Subcutaneous abdominal adipose tissue (tissue), 5 donors: ENCODE measurements at regions not wholly inside any gene's neighbourhood (a gene's known extent, or its start where the extent isn't known, plus 50 kb on each side); places are given as distances from the start of the nearest gene placed in this dataset.

Experiments used
- H3K27ac ChIP-seq: one replicate; pipeline ENCODE4 v1.7.0; 2013; ENCODE audit warnings: low read depth, mild to moderate bottlenecking, inconsistent platforms, low read length, moderate library complexity
- H3K27me3 ChIP-seq, 5 donors: one replicate each; pipeline ENCODE4 v1.7.0; 2013; ENCODE audit warnings: low read length in 5 of 5, inconsistent platforms in 1 of 5; ENCODE audit not compliant: control insufficient read depth in 5 of 5, insufficient read depth in 4 of 5
- H3K36me3 ChIP-seq, 5 donors: one replicate each; pipeline ENCODE4 v1.7.0; 2013; ENCODE audit warnings: low read length in 5 of 5; ENCODE audit not compliant: control insufficient read depth in 5 of 5, insufficient read depth in 5 of 5
- H3K4me1 ChIP-seq, 5 donors: one replicate each; pipeline ENCODE4 v1.7.0; 2013; ENCODE audit warnings: low read length in 5 of 5, mild to moderate bottlenecking in 3 of 5, moderate library complexity in 1 of 5; ENCODE audit not compliant: control insufficient read depth in 5 of 5, insufficient read depth in 5 of 5
- H3K4me3 ChIP-seq, 5 donors: one replicate each; pipeline ENCODE4 v1.7.0; 2013; ENCODE audit warnings: low read length in 5 of 5, low read depth in 1 of 5
- H3K9ac ChIP-seq, 5 donors: one replicate each; pipeline ENCODE4 v1.7.0; 2013; ENCODE audit warnings: low read length in 5 of 5, mild to moderate bottlenecking in 4 of 5, moderate library complexity in 3 of 5
- H3K9me3 ChIP-seq, 5 donors: one replicate each; pipeline ENCODE4 v1.7.0; 2013; ENCODE audit warnings: low read length in 5 of 5; ENCODE audit not compliant: control insufficient read depth in 5 of 5
- donor health status: healthy.
- donor health status: healthy.
- donor health status: healthy.
- donor health status: healthy.
- donor health status: healthy.

DNA sequence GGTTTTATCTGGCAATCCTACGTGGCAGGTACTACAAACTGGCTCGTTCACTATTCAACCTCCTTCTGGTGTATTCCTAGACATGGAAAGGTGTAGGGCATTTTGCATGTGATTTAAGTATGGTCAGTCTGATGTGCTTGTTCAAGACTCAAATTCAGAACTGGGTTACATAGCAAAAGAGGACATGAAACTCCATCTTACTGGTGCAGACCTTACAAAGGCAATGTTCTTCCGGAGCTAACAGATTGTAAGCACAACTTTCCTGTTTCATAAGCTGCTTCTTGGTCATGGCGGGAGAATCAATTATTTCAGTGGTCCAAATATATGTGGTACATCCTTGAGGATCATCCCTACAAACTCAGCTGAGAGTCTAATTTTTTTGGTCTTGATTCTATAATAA, 703.4 kb downstream of the EPM2A start:
- Histone ChIP-seq H3K4me1 (no peaks in the 10 kb centered on the region), H3K27ac (no peak overlapping the region), H3K9ac (no peak overlapping the region), H3K27me3 (no peaks in the 10 kb centered on the region), H3K9me3 (no peaks in the 10 kb centered on the region), H3K36me3 (no peaks in the 10 kb centered on the region), H3K4me3 (no peak overlapping the region)

GRCh38 chr6:145032562-145033145, 702.7 kb downstream of the EPM2A start:
- H3K27me3 ChIP-seq = no peaks in the 10 kb centered on the region
- H3K9me3 ChIP-seq = no peaks in the 10 kb centered on the region
- H3K4me3 ChIP-seq = no peak overlapping the region
- H3K4me1 ChIP-seq = no peaks in the 10 kb centered on the region
- no peak overlapping the region for H3K9ac ChIP-seq
- H3K36me3 ChIP-seq = no peaks in the 10 kb centered on the region
- H3K27ac ChIP-seq = no peak overlapping the region

- Histone ChIP-seq H3K36me3 (no peaks in the 10 kb centered on the region), H3K4me3 (no peak overlapping the region), H3K27me3 (no peaks in the 10 kb centered on the region), H3K9me3 (no peaks in the 10 kb centered on the region), H3K4me1 (no peaks in the 10 kb centered on the region), H3K27ac (no peak overlapping the region), H3K9ac (no peak overlapping the region)
Observed at GRCh38 chr6:145034664-145035063, 700.7 kb downstream of the EPM2A start.

GRCh38 chr6:145036236-145036635, 699.1 kb downstream of the EPM2A start:
- no peak overlapping the region for H3K4me3 ChIP-seq
- no peak overlapping the region for H3K27ac ChIP-seq
- H3K9ac ChIP-seq = no peak overlapping the region
- no peaks in the 10 kb centered on the region for H3K36me3 ChIP-seq
- H3K27me3 ChIP-seq = no peaks in the 10 kb centered on the region
- H3K9me3 ChIP-seq = no peaks in the 10 kb centered on the region
- no peaks in the 10 kb centered on the region for H3K4me1 ChIP-seq

- no peaks in the 10 kb centered on the region for H3K36me3 ChIP-seq
- no peaks in the 10 kb centered on the region for H3K4me1 ChIP-seq
- H3K9me3 ChIP-seq = no peaks in the 10 kb centered on the region
- no peak overlapping the region for H3K27ac ChIP-seq
- no peaks in the 10 kb centered on the region for H3K27me3 ChIP-seq
- H3K9ac ChIP-seq = no peak overlapping the region
- no peak overlapping the region for H3K4me3 ChIP-seq
Observed at GRCh38 chr6:145036848-145037567, 698.3 kb downstream of the EPM2A start.

DNA sequence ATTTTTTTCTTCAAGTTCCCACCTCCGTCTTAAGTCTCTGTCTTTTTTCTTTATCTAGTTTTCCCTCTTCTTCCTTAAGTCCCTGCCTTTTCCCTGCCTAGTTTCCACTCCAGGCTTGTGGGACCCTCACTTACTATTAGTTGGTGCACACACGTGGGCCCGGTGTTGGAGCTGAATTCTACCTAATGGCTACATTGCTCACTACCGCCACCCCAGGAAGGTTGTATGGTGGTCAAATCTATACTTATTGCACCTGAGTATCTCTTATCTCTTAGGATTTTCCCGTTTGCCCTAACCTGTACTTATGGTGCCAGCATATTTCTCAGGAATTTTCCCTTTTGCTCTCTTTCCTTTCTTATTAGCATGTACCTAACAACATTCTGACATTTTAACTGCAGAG, 692.8 kb downstream of the EPM2A start:
- H3K27ac ChIP-seq = no peak overlapping the region
- peaks cover 0 to 6% (median 0%) of the 10 kb centered on the region in 5 donors for H3K4me1 ChIP-seq
- no peak overlapping the region for H3K9ac ChIP-seq
- H3K9me3 ChIP-seq = no peaks in the 10 kb centered on the region
- H3K4me3 ChIP-seq = no peak overlapping the region
- H3K27me3 ChIP-seq = no peaks in the 10 kb centered on the region
- H3K36me3 ChIP-seq = no peaks in the 10 kb centered on the region

- Histone ChIP-seq H3K36me3 (no peaks in the 10 kb centered on the region), H3K27ac (no peak overlapping the region), H3K4me3 (no peak overlapping the region), H3K9me3 (no peaks in the 10 kb centered on the region), H3K27me3 (no peaks in the 10 kb centered on the region), H3K4me1 (peaks cover 0 to 6% (median 0%) of the 10 kb centered on the region in 5 donors), H3K9ac (no peak overlapping the region)
Observed at GRCh38 chr6:145043926-145044500, 691.3 kb downstream of the EPM2A start.

GRCh38 chr6:145044641-145045246, 690.6 kb downstream of the EPM2A start:
- H3K36me3 ChIP-seq = no peaks in the 10 kb centered on the region
- no peak overlapping the region for H3K27ac ChIP-seq
- H3K27me3 ChIP-seq = no peaks in the 10 kb centered on the region
- no peak overlapping the region for H3K9ac ChIP-seq
- no peak overlapping the region for H3K4me3 ChIP-seq
- H3K4me1 ChIP-seq = peaks cover 0 to 6% (median 0%) of the 10 kb centered on the region in 5 donors
- no peaks in the 10 kb centered on the region for H3K9me3 ChIP-seq

- Histone ChIP-seq H3K9ac (no peak overlapping the region), H3K27ac (no peak overlapping the region), H3K4me1 (peaks cover 0 to 6% (median 0%) of the 10 kb centered on the region in 5 donors), H3K4me3 (no peak overlapping the region), H3K36me3 (no peaks in the 10 kb centered on the region), H3K27me3 (no peaks in the 10 kb centered on the region), H3K9me3 (no peaks in the 10 kb centered on the region)
Observed at GRCh38 chr6:145045582-145045981, 689.7 kb downstream of the EPM2A start.

DNA sequence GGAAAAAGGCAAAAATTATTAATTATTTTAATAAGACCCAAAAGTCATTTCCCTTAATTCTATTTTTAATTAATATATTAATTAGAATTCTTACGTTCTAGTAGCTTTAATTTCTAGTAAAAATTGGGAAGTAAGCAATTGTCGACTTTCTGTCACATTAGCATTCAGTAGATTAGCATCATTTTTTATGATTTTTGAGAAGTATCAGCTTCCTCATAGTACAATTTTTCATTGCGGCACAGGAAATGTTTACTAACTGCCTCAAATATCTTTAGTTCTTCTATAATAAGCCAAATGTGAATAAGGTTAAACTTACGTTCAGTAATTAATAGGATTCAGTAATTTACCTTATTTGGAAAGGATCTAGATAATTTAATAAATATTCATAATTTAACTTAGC, 687.4 kb downstream of the EPM2A start:
- H3K9ac ChIP-seq = no peak overlapping the region
- H3K4me3 ChIP-seq = no peak overlapping the region
- no peaks in the 10 kb centered on the region for H3K27me3 ChIP-seq
- H3K27ac ChIP-seq = no peak overlapping the region
- no peaks in the 10 kb centered on the region for H3K36me3 ChIP-seq
- peaks cover 0 to 6% (median 0%) of the 10 kb centered on the region in 5 donors for H3K4me1 ChIP-seq
- H3K9me3 ChIP-seq = no peaks in the 10 kb centered on the region
